NCI-H2227 (cell line): ENCODE measurements at regions not wholly inside any gene's neighbourhood (a gene's known extent, or its start where the extent isn't known, plus 50 kb on each side); places are given as distances from the start of the nearest gene placed in this dataset.

ENCODE experiments used
- DNase-seq: peaks from one replicate; lab custom pipeline; 2025; ENCODE audit not compliant: unreplicated experiment; lab: John Stamatoyannopoulos, UW

GRCh38 chr13:103192511-103193135, 126.4 kb upstream of the SLC10A2 start:
- no peak for DNase-seq

- DNase-seq: no peak
Measured at GRCh38 chr13:103190841-103191240, 124.6 kb upstream of the SLC10A2 start.

- DNase-seq: peak; percentile 40
Measured at GRCh38 chr13:103188713-103189326, 122.6 kb upstream of the SLC10A2 start.

GRCh38 chr13:103187721-103188156, 121.5 kb upstream of the SLC10A2 start:
- DNase-seq: peak; percentile 37

GRCh38 chr13:103184413-103184812, 118.2 kb upstream of the SLC10A2 start:
- DNase-seq: no peak

- DNase-seq: peak; percentile 31
Measured at GRCh38 chr13:103178986-103179943, 113.0 kb upstream of the SLC10A2 start.

GRCh38 chr13:103174966-103175365, 108.7 kb upstream of the SLC10A2 start:
- no peak for DNase-seq

GRCh38 chr13:103168901-103169508, 102.8 kb upstream of the SLC10A2 start:
- DNase-seq: no peak

- DNase-seq: peak; percentile 9
Measured at GRCh38 chr13:103164251-103164650, 98.0 kb upstream of the SLC10A2 start.

GRCh38 chr13:103161476-103161875, 95.3 kb upstream of the SLC10A2 start:
- no peak for DNase-seq

- no peak for DNase-seq
Measured at GRCh38 chr13:103157434-103158145, 91.4 kb upstream of the SLC10A2 start.

GRCh38 chr13:103157016-103157415, 90.8 kb upstream of the SLC10A2 start:
- DNase-seq: no peak

- no peak for DNase-seq
Measured at GRCh38 chr13:103156346-103156998, 90.3 kb upstream of the SLC10A2 start.

- DNase-seq: no peak
Measured at GRCh38 chr13:103153466-103153865, 87.2 kb upstream of the SLC10A2 start.

- DNase-seq: no peak
Measured at GRCh38 chr13:103147961-103148360, 81.7 kb upstream of the SLC10A2 start.

- no peak for DNase-seq
Measured at GRCh38 chr13:103145442-103145841, 79.2 kb upstream of the SLC10A2 start.

- no peak for DNase-seq
Measured at GRCh38 chr13:103143432-103143831, 77.2 kb upstream of the SLC10A2 start.

- DNase-seq: peak; percentile 51
Measured at GRCh38 chr13:103142151-103142550, 75.9 kb upstream of the SLC10A2 start.

GRCh38 chr13:103140001-103140671, 73.9 kb upstream of the SLC10A2 start:
- peak; percentile 36 for DNase-seq

GRCh38 chr13:103134271-103134670, 68.1 kb upstream of the SLC10A2 start:
- no peak for DNase-seq
